Liver (tissue), 8 donors: ENCODE measurements at regions not wholly inside any gene's neighbourhood (a gene's known extent, or its start where the extent isn't known, plus 50 kb on each side); places are given as distances from the start of the nearest gene placed in this dataset.

ENCODE experiments used
- DNase-seq: peaks from one replicate; pipeline ENCODE4 v3.0.0-alpha.2; 2017; ENCODE audit warnings: low spot score
- H3K27ac ChIP-seq, 2 donors: one replicate each; pipeline ENCODE4 v1.7.0; 2013; ENCODE audit warnings: inconsistent platforms in 2 of 2, low read length in 2 of 2, control low read depth in 1 of 2, low read depth in 1 of 2, mild to moderate bottlenecking in 1 of 2
- H3K27me3 ChIP-seq, 4 donors: one replicate each; pipeline versions ENCODE4 v1.6.1 to v1.7.0; 2013; ENCODE audit warnings: low read length in 3 of 4, inconsistent platforms in 1 of 4, mild to moderate bottlenecking in 1 of 4, moderate library complexity in 1 of 4; ENCODE audit not compliant: control insufficient read depth in 4 of 4, insufficient read depth in 4 of 4
- H3K36me3 ChIP-seq, 4 donors: one replicate each; pipeline versions ENCODE4 v1.6.1 to v1.7.0; 2013; ENCODE audit warnings: low read length in 3 of 4, mild to moderate bottlenecking in 3 of 4, low read depth in 1 of 4, moderate library complexity in 1 of 4; ENCODE audit not compliant: control insufficient read depth in 4 of 4, insufficient read depth in 3 of 4
- H3K4me1 ChIP-seq, 4 donors: one replicate each; pipeline versions ENCODE4 v1.6.1 to v1.7.0; 2013; ENCODE audit warnings: low read length in 3 of 4, mild to moderate bottlenecking in 3 of 4, moderate library complexity in 1 of 4; ENCODE audit not compliant: control insufficient read depth in 4 of 4, insufficient read depth in 4 of 4
- H3K4me3 ChIP-seq, 3 donors: one replicate each; pipeline versions ENCODE4 v1.6.1 to v1.7.0; 2013; ENCODE audit warnings: low read length in 3 of 3, control low read depth in 1 of 3, low read depth in 1 of 3, mild to moderate bottlenecking in 1 of 3
- H3K9ac ChIP-seq, 2 donors: one replicate each; pipeline ENCODE4 v1.7.0; 2013; ENCODE audit warnings: low read length in 2 of 2, mild to moderate bottlenecking in 2 of 2, moderate library complexity in 2 of 2, control low read depth in 1 of 2, low read depth in 1 of 2
- H3K9me3 ChIP-seq, 4 donors: one replicate each; pipeline versions ENCODE4 v1.6.1 to v1.7.0; 2013; ENCODE audit warnings: low read length in 3 of 4; ENCODE audit not compliant: control insufficient read depth in 4 of 4
- EGR1 ChIP-seq, 2 donors: IDR thresholded peaks; 2 replicates each; pipeline ENCODE4 v1.6.1; 2016 to 2018; ENCODE audit warnings: antibody characterized with exemption in 2 of 2, low read depth in 2 of 2
- FOXA1 ChIP-seq: IDR thresholded peaks from 2 replicates; pipeline ENCODE4 v1.6.1; 2016; ENCODE audit warnings: antibody characterized with exemption
- FOXA2 ChIP-seq: IDR thresholded peaks from 2 replicates; pipeline ENCODE4 v1.6.1; 2016; ENCODE audit warnings: antibody characterized with exemption
- GABPA ChIP-seq, 2 donors: IDR thresholded peaks in 1 of 2; conservative IDR thresholded peaks in 1 of 2; 2 replicates each; pipeline ENCODE4 v1.6.1; 2016; ENCODE audit warnings: antibody characterized with exemption in 2 of 2, mild to moderate bottlenecking in 1 of 2, moderate library complexity in 1 of 2
- HNF4A ChIP-seq, 2 donors: conservative IDR thresholded peaks; 2 replicates each; pipeline ENCODE4 v1.6.1; 2016; ENCODE audit warnings: antibody characterized with exemption in 2 of 2, mild to moderate bottlenecking in 2 of 2
- HNF4G ChIP-seq: IDR thresholded peaks from 2 replicates; pipeline ENCODE4 v1.6.1; 2016; ENCODE audit warnings: antibody characterized with exemption
- JUND ChIP-seq, 2 donors: IDR thresholded peaks; 2 replicates each; pipeline ENCODE4 v1.6.1; 2016; ENCODE audit warnings: antibody characterized with exemption in 2 of 2
- NR2F2 ChIP-seq: IDR thresholded peaks from 2 replicates; pipeline ENCODE4 v1.6.1; 2016; ENCODE audit warnings: antibody characterized with exemption
- RAD21 ChIP-seq, 2 donors: IDR thresholded peaks; 2 replicates each; pipeline ENCODE4 v1.6.1; 2016; ENCODE audit warnings: antibody characterized with exemption in 2 of 2, mild to moderate bottlenecking in 2 of 2
- RXRA ChIP-seq, 2 donors: IDR thresholded peaks; 2 replicates each; pipeline ENCODE4 v1.6.1; 2017 to 2018; ENCODE audit warnings: antibody characterized with exemption in 2 of 2, mild to moderate bottlenecking in 1 of 2
- SP1 ChIP-seq: IDR thresholded peaks from 2 replicates; pipeline ENCODE4 v1.6.1; 2018; ENCODE audit warnings: antibody characterized with exemption, mild to moderate bottlenecking
- TAF1 ChIP-seq: conservative IDR thresholded peaks from 2 replicates; pipeline ENCODE4 v1.6.1; 2016; ENCODE audit warnings: antibody characterized with exemption, mild to moderate bottlenecking
- YY1 ChIP-seq: IDR thresholded peaks from 2 replicates; pipeline ENCODE4 v1.6.1; 2016; ENCODE audit warnings: antibody characterized with exemption, mild to moderate bottlenecking
- WGBS: extraction: QIAGEN DNeasy Blood & Tissue Kit; methylation state at CpG from one replicate; pipeline ENCODE4 v1.1.7; 2013; 5-methylcytosine and 5-hydroxymethylcytosine counted together
- TF ChIP-seq, protein P1 (sequence below): IDR thresholded peaks from 2 replicates; pipeline ENCODE4 v1.6.1; 2016; ENCODE audit warnings: antibody characterized with exemption, mild to moderate bottlenecking
- TF ChIP-seq, protein P2 (sequence below): IDR thresholded peaks from 2 replicates; pipeline ENCODE4 v1.6.1; 2016; ENCODE audit warnings: antibody characterized with exemption
- TF ChIP-seq, protein P3 (sequence below): fragments of 150-350 bp; IDR thresholded peaks from 2 replicates; pipeline ENCODE4 v1.5.1; 2017; ENCODE audit warnings: improper control_type of control experiment, low read depth, low read length; ENCODE audit not compliant: missing input control
- TF ChIP-seq, protein P4 (sequence below): IDR thresholded peaks from 2 replicates; pipeline ENCODE4 v1.6.1; 2016; ENCODE audit warnings: antibody characterized with exemption
- TF ChIP-seq, protein P5 (sequence below): IDR thresholded peaks from 2 replicates; pipeline ENCODE4 v1.6.1; 2016; ENCODE audit warnings: antibody characterized with exemption
- donor health status: healthy.
- donor health status: healthy.
- donor health status: healthy.
- donor health status: healthy.
- donor health status: healthy.

DNA sequence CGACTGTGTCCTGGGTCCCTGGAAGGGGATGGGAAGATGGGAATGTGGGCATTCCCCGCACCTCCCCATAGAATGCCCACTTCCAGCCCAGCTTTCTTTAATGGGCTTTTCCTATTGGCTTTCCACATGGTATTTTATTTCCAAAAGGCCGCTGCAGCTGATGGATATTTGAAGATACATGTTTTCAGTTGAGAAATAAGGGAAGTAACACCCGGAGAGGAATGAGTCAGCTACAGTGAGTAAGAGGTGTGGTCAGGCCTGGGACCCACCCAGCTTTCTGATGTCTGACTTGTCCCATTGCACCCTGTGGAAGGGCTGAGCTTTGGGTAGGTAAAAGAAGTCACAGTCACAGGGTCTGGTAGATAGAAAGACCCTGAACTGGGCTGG lies 476.9 kb downstream of the MIAT start:
- Histone ChIP-seq H3K4me3 (no peak overlapping the region), H3K9ac (no peak overlapping the region), H3K27me3 (no peaks in the 10 kb centered on the region), H3K4me1 (no peaks in the 10 kb centered on the region), H3K36me3 (no peaks in the 10 kb centered on the region), H3K27ac (no peak overlapping the region), H3K9me3 (peaks cover 5 to 8% (median 6%) of the 10 kb centered on the region in 4 donors)
- WGBS = 67% methylated on average over 4 of the region's 4 CpGs
- no peak for TF ChIP-seq EGR1 (IDR thresholded peaks at IDR 0.05; ENCODE audit: low read depth in 2 of 2)
- no peak for TF ChIP-seq JUND (IDR thresholded peaks at IDR 0.05)
- no peak for TF ChIP-seq RAD21 (IDR thresholded peaks at IDR 0.05)
- no peak for TF ChIP-seq SP1
- TF ChIP-seq, protein P1, sequence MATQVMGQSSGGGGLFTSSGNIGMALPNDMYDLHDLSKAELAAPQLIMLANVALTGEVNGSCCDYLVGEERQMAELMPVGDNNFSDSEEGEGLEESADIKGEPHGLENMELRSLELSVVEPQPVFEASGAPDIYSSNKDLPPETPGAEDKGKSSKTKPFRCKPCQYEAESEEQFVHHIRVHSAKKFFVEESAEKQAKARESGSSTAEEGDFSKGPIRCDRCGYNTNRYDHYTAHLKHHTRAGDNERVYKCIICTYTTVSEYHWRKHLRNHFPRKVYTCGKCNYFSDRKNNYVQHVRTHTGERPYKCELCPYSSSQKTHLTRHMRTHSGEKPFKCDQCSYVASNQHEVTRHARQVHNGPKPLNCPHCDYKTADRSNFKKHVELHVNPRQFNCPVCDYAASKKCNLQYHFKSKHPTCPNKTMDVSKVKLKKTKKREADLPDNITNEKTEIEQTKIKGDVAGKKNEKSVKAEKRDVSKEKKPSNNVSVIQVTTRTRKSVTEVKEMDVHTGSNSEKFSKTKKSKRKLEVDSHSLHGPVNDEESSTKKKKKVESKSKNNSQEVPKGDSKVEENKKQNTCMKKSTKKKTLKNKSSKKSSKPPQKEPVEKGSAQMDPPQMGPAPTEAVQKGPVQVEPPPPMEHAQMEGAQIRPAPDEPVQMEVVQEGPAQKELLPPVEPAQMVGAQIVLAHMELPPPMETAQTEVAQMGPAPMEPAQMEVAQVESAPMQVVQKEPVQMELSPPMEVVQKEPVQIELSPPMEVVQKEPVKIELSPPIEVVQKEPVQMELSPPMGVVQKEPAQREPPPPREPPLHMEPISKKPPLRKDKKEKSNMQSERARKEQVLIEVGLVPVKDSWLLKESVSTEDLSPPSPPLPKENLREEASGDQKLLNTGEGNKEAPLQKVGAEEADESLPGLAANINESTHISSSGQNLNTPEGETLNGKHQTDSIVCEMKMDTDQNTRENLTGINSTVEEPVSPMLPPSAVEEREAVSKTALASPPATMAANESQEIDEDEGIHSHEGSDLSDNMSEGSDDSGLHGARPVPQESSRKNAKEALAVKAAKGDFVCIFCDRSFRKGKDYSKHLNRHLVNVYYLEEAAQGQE = no peak
- TF ChIP-seq, protein P2, sequence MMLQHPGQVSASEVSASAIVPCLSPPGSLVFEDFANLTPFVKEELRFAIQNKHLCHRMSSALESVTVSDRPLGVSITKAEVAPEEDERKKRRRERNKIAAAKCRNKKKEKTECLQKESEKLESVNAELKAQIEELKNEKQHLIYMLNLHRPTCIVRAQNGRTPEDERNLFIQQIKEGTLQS = no peak
- no peak for TF ChIP-seq YY1
- TF ChIP-seq HNF4G = no peak
- no peak for TF ChIP-seq FOXA2
- no peak for TF ChIP-seq RXRA (IDR thresholded peaks at IDR 0.05)
- TF ChIP-seq, protein P3, sequence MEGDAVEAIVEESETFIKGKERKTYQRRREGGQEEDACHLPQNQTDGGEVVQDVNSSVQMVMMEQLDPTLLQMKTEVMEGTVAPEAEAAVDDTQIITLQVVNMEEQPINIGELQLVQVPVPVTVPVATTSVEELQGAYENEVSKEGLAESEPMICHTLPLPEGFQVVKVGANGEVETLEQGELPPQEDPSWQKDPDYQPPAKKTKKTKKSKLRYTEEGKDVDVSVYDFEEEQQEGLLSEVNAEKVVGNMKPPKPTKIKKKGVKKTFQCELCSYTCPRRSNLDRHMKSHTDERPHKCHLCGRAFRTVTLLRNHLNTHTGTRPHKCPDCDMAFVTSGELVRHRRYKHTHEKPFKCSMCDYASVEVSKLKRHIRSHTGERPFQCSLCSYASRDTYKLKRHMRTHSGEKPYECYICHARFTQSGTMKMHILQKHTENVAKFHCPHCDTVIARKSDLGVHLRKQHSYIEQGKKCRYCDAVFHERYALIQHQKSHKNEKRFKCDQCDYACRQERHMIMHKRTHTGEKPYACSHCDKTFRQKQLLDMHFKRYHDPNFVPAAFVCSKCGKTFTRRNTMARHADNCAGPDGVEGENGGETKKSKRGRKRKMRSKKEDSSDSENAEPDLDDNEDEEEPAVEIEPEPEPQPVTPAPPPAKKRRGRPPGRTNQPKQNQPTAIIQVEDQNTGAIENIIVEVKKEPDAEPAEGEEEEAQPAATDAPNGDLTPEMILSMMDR = no peak
- TF ChIP-seq, protein P4, sequence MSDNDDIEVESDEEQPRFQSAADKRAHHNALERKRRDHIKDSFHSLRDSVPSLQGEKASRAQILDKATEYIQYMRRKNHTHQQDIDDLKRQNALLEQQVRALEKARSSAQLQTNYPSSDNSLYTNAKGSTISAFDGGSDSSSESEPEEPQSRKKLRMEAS = no peak
- TF ChIP-seq HNF4A (conservative IDR thresholded peaks at IDR 0.05) = no peak
- no peak for TF ChIP-seq TAF1
- no peak for TF ChIP-seq NR2F2
- TF ChIP-seq FOXA1 = no peak
- no peak for TF ChIP-seq GABPA (IDR thresholded peaks at IDR 0.05 in 1 of 2, conservative IDR thresholded peaks at IDR 0.05 in 1 of 2)
- TF ChIP-seq, protein P5, sequence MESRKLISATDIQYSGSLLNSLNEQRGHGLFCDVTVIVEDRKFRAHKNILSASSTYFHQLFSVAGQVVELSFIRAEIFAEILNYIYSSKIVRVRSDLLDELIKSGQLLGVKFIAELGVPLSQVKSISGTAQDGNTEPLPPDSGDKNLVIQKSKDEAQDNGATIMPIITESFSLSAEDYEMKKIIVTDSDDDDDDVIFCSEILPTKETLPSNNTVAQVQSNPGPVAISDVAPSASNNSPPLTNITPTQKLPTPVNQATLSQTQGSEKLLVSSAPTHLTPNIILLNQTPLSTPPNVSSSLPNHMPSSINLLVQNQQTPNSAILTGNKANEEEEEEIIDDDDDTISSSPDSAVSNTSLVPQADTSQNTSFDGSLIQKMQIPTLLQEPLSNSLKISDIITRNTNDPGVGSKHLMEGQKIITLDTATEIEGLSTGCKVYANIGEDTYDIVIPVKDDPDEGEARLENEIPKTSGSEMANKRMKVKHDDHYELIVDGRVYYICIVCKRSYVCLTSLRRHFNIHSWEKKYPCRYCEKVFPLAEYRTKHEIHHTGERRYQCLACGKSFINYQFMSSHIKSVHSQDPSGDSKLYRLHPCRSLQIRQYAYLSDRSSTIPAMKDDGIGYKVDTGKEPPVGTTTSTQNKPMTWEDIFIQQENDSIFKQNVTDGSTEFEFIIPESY = no peak
- DNase-seq = no peak
